ENCODE measurements at regions not wholly inside any gene's neighbourhood (a gene's known extent, or its start where the extent isn't known, plus 50 kb on each side); places are given as distances from the start of the nearest gene placed in this dataset.

DNA sequence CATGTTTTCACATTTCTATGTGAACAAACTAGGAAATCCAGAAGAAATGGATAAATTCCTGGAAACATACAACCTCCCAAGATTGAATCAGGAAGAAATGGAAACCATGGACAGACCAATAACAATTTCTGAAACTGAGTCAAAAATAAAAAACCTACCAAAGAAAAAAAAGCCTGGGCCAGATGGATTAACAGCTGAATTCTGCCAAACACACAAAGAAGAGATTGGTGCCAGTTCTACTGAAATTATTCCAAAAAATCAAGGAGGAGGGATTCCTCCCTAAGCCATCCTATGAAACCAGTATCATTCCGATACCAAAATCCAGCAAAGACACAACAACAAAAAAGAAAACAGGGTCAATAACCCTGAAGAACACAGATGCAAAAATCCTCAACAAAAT lies 166.9 kb upstream of the FBXL7 start:
- no peak for TF ChIP-seq POLR2A (IDR thresholded peaks at IDR 0.05)
- TF ChIP-seq, protein P1, sequence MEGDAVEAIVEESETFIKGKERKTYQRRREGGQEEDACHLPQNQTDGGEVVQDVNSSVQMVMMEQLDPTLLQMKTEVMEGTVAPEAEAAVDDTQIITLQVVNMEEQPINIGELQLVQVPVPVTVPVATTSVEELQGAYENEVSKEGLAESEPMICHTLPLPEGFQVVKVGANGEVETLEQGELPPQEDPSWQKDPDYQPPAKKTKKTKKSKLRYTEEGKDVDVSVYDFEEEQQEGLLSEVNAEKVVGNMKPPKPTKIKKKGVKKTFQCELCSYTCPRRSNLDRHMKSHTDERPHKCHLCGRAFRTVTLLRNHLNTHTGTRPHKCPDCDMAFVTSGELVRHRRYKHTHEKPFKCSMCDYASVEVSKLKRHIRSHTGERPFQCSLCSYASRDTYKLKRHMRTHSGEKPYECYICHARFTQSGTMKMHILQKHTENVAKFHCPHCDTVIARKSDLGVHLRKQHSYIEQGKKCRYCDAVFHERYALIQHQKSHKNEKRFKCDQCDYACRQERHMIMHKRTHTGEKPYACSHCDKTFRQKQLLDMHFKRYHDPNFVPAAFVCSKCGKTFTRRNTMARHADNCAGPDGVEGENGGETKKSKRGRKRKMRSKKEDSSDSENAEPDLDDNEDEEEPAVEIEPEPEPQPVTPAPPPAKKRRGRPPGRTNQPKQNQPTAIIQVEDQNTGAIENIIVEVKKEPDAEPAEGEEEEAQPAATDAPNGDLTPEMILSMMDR (IDR thresholded peaks at IDR 0.05) = no peak
